Fibroblast of skin of scalp (primary cell): ENCODE measurements at regions not wholly inside any gene's neighbourhood (a gene's known extent, or its start where the extent isn't known, plus 50 kb on each side); places are given as distances from the start of the nearest gene placed in this dataset.
A peak's percentile ranks its signal among the peaks of the same experiment; 100 is the strongest.

ENCODE experiments used
- DNase-seq: peaks from one replicate; pipeline ENCODE4 v3.0.0-alpha.2; 2013

DNA sequence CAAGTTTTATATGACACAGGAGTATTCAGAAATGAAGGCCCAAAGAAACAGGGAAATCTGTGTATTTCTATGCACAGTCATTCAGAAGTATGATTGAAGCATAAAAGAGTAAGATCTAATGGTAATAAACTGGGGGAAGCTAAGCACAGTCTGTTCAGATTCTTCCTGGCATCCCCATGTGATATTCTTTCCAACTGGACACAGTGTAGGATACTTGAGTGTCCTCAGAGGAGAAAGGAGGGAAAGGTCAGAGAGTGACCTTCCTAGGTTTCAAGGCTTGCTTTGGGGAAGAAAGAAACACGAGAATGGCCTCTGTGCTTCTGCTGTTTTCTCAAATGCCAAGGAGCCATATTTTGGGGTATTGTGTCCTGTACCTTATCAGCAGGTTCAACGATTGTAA, 1798.4 kb upstream of the WWC1 start:
- no peak for DNase-seq

DNA sequence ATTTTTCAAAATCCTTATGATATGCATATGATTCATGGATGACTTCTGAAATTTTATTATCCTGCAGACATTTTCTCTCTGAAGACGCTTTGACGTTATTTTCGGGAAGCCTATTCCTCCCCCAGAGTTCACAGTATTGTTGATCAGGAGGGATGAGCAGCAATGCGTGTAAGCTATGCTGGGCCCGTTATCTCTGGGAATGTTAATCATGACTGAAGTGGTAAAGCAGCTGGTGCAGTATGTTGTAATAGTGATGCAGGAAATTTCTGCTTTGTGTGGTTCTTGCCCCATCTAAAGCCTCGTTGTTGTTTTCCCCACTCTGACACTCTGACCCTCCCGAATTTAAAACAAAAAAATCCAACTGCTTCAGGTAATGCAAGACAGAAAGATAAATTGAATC, 1797.8 kb upstream of the WWC1 start:
- DNase-seq, result no peak

- DNase-seq, result no peak
Measured at GRCh38 chr5:166497496-166498104, 1793.8 kb upstream of the WWC1 start.

- no peak for DNase-seq
Measured at GRCh38 chr5:166499447-166500240, 1791.8 kb upstream of the WWC1 start.

DNA sequence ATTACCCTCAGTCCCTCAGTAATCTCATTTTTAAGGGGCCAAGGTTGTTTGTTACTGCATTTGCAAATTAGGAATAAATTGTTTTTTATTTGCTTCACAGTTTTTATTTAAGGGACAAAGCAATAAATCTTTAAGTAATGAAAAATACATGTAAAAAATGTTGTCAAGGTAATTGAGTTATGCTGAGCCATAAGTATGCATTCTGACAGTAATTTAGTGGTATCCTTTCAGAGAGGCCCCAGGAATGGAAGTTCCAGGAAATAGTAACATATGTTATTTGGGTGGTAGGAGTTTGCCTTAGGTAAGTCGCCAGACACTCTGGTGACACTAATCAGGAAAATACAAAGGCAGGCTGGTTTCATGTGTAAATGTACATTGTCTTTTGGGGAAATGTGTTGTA, 1787.9 kb upstream of the WWC1 start:
- no peak for DNase-seq

GRCh38 chr5:166505067-166505466, 1786.4 kb upstream of the WWC1 start:
- DNase-seq, result no peak

DNA sequence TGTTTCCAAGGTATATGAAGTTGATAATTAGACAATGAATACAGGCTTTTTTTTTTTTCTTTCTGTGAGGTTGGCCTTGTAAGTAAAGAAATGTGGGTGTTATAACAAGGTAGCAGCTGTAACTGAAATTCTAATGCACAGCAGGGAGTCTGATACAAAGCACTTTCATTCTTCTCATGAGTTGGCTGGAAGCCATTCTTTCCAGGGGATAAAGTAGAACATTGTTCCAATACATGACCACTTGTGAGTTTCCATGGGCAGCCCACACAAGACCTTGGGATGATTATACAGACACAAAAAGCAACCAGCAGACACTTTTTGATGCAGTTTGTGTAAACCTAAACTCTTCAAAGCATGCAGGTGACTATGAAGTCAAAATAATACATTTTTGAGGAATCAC, 1785.9 kb upstream of the WWC1 start:
- DNase-seq, result no peak

- DNase-seq, result no peak
Measured at GRCh38 chr5:166507810-166508425, 1783.5 kb upstream of the WWC1 start.

GRCh38 chr5:166509085-166509484, 1782.4 kb upstream of the WWC1 start:
- DNase-seq, result peak; percentile 1

- DNase-seq, result no peak
Measured at GRCh38 chr5:166517976-166518375, 1773.5 kb upstream of the WWC1 start.

- no peak for DNase-seq
Measured at GRCh38 chr5:166523206-166523605, 1768.2 kb upstream of the WWC1 start.

- DNase-seq, result no peak
Measured at GRCh38 chr5:166529200-166529599, 1762.2 kb upstream of the WWC1 start.

- DNase-seq, result no peak
Measured at GRCh38 chr5:166532456-166533220, 1758.8 kb upstream of the WWC1 start.

DNA sequence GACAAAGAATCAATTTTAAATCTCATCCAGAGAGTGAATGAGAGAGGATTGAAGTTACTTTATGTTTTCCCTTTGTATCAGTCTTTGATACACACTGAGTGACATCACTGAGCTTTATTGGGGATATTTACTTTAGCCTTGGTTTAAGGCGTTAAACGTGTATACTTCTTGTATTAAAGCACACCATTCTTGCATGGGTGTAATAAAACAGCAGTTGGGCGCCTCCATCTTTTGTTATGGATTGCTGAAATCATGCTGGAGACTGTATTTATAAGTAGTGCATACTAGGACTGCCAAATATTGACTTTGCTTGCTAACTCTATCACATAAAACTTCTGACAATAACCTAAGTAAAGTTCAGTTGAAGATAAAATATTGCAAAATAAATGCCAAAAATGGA, 1755.8 kb upstream of the WWC1 start:
- DNase-seq, result no peak

DNA sequence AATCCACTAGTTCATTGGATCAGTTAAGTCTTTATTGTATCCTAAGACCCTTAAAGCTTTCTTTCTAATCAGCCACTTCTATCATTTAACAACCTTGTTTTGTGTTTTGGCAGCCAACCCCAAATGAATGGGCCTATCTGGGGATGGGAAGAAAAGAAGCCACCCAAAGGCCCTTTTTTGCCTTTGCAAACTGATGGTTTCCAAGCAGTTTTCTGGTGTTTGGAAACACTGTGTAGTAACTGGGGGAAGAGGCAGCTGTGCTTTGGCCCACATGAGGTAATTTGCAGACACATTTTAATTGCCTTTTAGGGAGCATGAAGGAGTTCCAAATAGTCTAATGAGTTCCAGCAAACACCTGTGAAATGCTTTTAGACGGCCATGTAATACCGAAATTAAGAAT, 1751.3 kb upstream of the WWC1 start:
- no peak for DNase-seq

DNA sequence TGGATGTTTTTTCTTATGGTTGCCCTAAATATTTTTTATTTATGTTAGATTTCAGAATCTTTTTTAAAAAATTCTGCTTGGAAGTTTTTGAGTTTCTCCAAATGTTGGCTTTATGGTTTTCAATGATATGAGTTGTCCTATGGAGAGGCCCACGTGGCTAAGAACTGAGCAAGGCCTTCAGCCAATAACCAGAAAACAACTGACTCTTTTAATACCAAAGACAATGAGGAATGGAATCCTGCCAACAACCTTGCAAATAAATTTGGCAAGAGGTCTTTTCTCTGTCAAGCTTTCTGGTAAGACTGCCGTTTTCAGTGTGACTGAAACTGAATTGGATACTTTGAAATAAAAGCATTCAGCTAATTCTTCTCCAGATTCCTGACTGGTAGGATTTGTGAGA, 1740.1 kb upstream of the WWC1 start:
- no peak for DNase-seq

DNA sequence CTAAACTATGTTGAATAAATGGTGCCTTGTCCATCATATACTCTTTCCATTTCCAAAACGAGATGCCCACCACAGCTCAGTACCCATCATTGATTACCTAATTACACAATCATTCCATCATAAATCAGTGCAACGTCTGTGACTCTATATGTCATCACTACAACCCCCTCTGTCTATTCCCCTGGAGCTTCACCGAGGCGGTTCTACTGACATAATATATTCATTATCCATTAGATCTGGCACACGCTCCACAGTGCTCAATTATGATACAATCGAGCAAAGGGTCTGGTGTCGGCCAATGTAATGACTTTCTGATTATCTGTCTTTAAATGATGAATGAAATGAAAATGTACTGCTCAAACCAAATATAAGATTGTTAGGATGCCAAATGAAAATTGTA, 1737.7 kb upstream of the WWC1 start:
- no peak for DNase-seq

DNA sequence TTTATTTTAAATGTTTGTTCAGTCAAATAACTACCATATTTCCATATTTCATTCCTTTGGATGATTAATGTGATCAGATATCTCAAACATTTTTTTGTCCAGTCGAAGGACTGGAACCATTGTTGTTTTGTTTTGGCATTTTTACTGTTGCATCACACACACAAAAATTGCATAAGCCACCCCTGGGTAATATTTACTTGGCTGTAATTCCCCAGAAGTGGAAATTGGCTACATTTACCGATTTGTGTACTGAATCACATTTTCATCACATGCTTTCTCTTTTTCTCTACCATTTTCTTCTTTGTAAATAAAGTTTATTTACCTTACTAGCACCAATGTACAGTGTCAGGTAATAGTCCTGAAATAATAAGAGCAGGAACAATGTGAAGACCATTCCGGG, 1729.7 kb upstream of the WWC1 start:
- DNase-seq, result no peak

GRCh38 chr5:166562246-166562645, 1729.2 kb upstream of the WWC1 start:
- DNase-seq, result no peak

DNA sequence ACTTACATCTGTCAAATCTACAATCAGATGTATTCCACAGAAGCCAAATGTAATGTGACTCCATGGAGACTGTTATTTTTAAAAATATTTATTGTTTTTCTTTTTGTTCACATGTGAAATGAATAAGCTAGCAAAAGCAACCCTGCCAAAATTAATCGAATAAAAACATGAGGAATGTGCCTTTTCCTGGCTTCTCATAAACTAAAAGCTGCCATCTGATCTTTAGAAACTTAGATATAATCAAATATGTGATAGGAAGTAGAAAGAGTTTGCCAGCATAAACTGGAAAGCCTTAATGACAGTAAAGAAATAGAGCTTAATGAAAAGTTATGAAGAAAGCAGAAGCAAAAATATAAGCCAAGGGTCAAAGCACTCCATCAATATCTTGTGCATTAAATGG, 1724.7 kb upstream of the WWC1 start:
- no peak for DNase-seq

GRCh38 chr5:166570865-166571264, 1720.6 kb upstream of the WWC1 start:
- no peak for DNase-seq

- DNase-seq, result no peak
Measured at GRCh38 chr5:166571668-166572067, 1719.8 kb upstream of the WWC1 start.

- DNase-seq, result no peak
Measured at GRCh38 chr5:166576323-166576722, 1715.1 kb upstream of the WWC1 start.
